ENCODE measurements at regions not wholly inside any gene's neighbourhood (a gene's known extent, or its start where the extent isn't known, plus 50 kb on each side); places are given as distances from the start of the nearest gene placed in this dataset.
"Not testable (repeated sequence)": the region's sequence is repeated elsewhere in the genome, so short reads cannot be mapped to it uniquely, and the experiment has no call there.

DNA sequence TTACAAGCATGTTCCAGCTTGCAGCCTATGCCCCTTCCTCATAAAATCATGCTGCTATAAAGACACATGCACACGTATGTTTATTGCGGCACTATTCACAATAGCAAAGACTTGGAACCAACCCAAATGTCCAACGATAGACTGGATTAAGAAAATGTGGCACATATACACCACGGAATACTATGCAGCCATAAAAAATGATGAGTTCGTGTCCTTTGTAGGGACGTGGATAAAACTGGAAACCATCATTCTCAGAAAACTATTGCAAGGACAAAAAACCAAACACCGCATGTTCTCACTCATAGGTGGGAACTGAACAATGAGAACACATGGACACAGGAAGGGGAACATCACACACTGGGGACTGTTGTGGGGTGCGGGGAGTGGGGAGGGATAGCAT lies 75.3 kb upstream of the ZNF746 start:
- H3K4me1 ChIP-seq (ENCODE audit: control insufficient read depth, insufficient read depth, low read length) = not testable (repeated sequence)

DNA sequence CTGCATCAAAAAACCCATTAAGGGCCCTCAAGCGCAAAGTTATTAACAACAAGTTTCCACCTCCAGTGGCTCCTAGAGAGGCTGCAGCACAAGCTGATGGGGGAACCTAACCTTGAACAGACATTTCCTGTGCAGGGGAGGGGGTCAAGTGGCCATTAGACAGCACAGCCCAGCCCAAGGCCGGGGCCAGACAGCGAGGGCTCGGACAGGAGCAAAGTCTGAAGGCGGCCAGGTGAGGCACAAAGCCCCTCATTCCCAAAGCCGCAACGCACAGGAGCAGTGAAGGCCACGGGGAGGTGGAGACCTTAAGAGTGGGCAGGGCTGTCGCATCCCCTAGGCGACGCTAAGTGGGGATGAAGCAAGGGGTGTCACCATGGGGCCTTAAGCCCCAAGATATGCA lies 73.2 kb upstream of the ZNF746 start:
- Histone ChIP-seq H3K4me1 (ENCODE audit: control insufficient read depth, insufficient read depth, low read length) (peaks cover 11% of the 10 kb centered on the region), H3K36me3 (ENCODE audit: control insufficient read depth, insufficient read depth, low read length) (peaks cover 11% of the 10 kb centered on the region), H3K4me3 (ENCODE audit: low read depth, low read length) (no peak overlapping the region), H3K27ac (ENCODE audit: low read depth, low read length) (no peak overlapping the region), H3K27me3 (ENCODE audit: control insufficient read depth, insufficient read depth, low read length) (no peaks in the 10 kb centered on the region), H3K9me3 (ENCODE audit: control insufficient read depth, insufficient read depth, low read length) (peaks cover 1% of the 10 kb centered on the region)
- 91% methylated on average over 11 of the region's 11 CpGs for WGBS (ENCODE audit: insufficient coverage)
- DNase-seq (ENCODE audit: low read depth in 4 of 6, low spot score in 6 of 6) = no peak

More for the DNA sequence above, 75.3 kb upstream of the ZNF746 start:
- H3K4me3 ChIP-seq (ENCODE audit: low read depth, low read length); H3K27me3 ChIP-seq (ENCODE audit: control insufficient read depth, insufficient read depth, low read length); DNase-seq (ENCODE audit: low read depth in 4 of 6, low spot score in 6 of 6); H3K36me3 ChIP-seq (ENCODE audit: control insufficient read depth, insufficient read depth, low read length); H3K27ac ChIP-seq (ENCODE audit: low read depth, low read length); H3K9me3 ChIP-seq (ENCODE audit: control insufficient read depth, insufficient read depth, low read length): not testable (repeated sequence)
- 94% methylated on average over 2 of the region's 8 CpGs for WGBS (ENCODE audit: insufficient coverage)

DNA sequence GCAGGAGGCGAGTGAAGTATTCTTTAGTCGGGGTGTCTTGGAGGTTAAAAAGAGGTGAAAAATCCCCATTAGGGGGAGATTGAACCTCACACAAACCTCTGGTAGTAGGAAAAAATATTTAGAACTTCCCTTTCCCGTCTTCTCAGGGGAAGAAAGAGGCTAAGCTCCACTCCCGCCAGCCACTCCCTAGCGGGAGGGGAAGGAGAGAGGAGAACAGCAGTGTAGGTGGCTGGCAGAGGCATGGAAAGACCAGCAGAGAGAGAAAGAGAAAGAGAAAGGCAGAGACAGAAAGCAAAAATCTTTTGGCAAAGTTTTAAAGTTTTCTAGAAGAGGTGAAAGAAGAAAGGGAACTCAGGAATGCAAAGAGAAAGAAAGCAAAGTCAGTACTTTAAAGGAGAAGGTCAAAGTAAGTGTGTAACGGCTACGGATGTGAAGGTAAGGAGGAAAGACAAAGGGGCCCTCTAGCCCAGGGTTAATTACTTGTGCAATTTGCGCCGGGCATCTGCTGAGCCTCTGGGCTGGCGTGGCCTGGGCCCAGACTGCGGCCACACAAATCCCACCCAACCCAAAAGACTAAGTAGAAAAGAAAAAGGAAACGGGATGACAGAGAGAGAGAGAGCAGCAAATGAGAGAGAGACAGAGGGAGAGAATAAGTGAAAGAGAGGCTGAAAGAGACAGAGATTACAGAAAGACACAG lies 72.3 kb upstream of the ZNF746 start:
- Histone ChIP-seq H3K4me1 (ENCODE audit: control insufficient read depth, insufficient read depth, low read length) (peaks cover 11% of the 10 kb centered on the region), H3K4me3 (ENCODE audit: low read depth, low read length) (no peak overlapping the region), H3K36me3 (ENCODE audit: control insufficient read depth, insufficient read depth, low read length) (peaks cover 11% of the 10 kb centered on the region), H3K27me3 (ENCODE audit: control insufficient read depth, insufficient read depth, low read length) (no peaks in the 10 kb centered on the region), H3K27ac (ENCODE audit: low read depth, low read length) (no peak overlapping the region), H3K9me3 (ENCODE audit: control insufficient read depth, insufficient read depth, low read length) (peaks cover 1% of the 10 kb centered on the region)
- 100% methylated on average over 2 of the region's 12 CpGs for WGBS (ENCODE audit: insufficient coverage)
- no peak for DNase-seq (ENCODE audit: low read depth in 4 of 6, low spot score in 6 of 6)

DNA sequence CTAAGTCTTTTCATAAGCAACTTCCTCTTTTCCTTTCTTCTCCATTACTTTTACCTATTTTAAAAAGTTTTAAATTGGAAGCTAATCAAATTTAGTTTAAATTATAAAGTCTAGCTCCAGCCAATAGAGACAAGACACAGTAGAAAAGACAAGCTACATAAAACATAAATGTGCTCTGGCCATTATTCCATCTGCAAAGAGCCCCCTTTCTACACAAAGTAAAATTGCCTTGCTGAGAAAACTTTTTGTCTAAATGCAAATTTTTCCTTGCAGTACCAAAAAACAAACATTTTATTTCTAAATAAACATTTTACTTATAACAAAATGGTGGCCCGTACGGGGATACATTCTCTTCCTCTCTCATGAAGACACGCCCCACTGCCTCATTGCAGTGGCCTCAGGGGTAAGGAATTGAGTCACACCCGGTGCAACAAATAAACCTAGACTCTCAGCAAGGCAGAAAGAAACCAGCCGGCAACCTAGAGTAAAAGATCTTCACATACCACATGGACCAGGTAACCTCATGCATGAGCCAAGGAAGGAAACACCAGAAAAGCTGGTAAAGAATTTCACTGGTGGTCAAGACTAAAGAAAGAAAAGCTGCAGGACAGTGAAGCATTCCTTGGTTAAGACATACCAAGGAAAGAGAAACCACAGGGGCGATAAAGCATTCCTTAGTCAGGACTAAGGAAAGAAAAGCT lies 71.6 kb upstream of the ZNF746 start:
- Histone ChIP-seq H3K4me3 (ENCODE audit: low read depth, low read length) (no peak overlapping the region), H3K27ac (ENCODE audit: low read depth, low read length) (no peak overlapping the region), H3K36me3 (ENCODE audit: control insufficient read depth, insufficient read depth, low read length) (peaks cover 11% of the 10 kb centered on the region), H3K9me3 (ENCODE audit: control insufficient read depth, insufficient read depth, low read length) (peaks cover 1% of the 10 kb centered on the region), H3K4me1 (ENCODE audit: control insufficient read depth, insufficient read depth, low read length) (peaks cover 11% of the 10 kb centered on the region), H3K27me3 (ENCODE audit: control insufficient read depth, insufficient read depth, low read length) (no peaks in the 10 kb centered on the region)
- no peak for DNase-seq (ENCODE audit: low read depth in 4 of 6, low spot score in 6 of 6)
- 100% methylated on average over 2 of the region's 6 CpGs for WGBS (ENCODE audit: insufficient coverage)

DNA sequence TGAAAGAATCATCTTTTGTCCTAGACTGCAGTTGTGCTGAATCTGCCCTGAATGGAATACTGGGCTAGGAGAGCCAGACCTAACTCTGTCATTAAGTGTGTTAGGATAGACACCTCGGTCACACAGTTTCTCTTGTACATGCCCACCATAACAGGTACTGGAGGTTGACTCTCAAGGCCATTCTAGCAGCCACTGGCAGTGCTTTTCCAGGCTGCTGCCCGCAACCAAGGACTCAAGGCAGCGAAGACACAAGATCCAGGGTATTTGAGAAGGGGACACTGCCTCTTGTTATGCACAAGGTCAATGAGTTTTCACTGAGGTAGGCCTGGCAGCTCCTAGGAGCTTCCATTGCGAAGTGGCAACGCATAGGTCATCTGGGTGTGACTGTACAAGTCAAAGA lies 70.6 kb upstream of the ZNF746 start:
- H3K36me3 ChIP-seq (ENCODE audit: control insufficient read depth, insufficient read depth, low read length) = peaks cover 11% of the 10 kb centered on the region
- 100% methylated on average over 2 of the region's 5 CpGs for WGBS (ENCODE audit: insufficient coverage)
- peaks cover 1% of the 10 kb centered on the region for H3K9me3 ChIP-seq (ENCODE audit: control insufficient read depth, insufficient read depth, low read length)
- no peak overlapping the region for H3K27ac ChIP-seq (ENCODE audit: low read depth, low read length)
- DNase-seq (ENCODE audit: low read depth in 4 of 6, low spot score in 6 of 6) = no peak
- peaks cover 11% of the 10 kb centered on the region for H3K4me1 ChIP-seq (ENCODE audit: control insufficient read depth, insufficient read depth, low read length)
- H3K4me3 ChIP-seq (ENCODE audit: low read depth, low read length) = no peak overlapping the region
- H3K27me3 ChIP-seq (ENCODE audit: control insufficient read depth, insufficient read depth, low read length) = no peaks in the 10 kb centered on the region

DNA sequence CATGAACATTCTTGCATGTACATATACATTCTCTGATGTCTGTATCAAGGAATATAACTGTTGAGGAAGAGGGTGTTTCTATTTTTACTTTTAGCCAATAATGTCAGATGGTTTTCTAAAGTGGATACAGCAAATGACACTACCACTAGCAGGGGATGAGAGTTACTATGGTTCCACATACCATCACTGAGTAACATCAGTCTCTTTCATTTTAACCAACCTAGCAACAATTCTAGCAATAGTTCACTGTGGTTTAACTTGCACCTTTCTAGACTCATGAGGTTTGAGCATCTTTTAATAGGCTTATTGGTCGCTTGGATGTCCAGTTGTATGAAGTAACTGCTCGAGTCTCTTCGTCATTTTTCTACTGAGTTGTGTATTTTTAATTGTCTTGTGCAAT lies 68.5 kb upstream of the ZNF746 start:
- Histone ChIP-seq H3K4me1 (ENCODE audit: control insufficient read depth, insufficient read depth, low read length) (peaks cover 11% of the 10 kb centered on the region), H3K36me3 (ENCODE audit: control insufficient read depth, insufficient read depth, low read length) (peaks cover 11% of the 10 kb centered on the region), H3K27me3 (ENCODE audit: control insufficient read depth, insufficient read depth, low read length) (no peaks in the 10 kb centered on the region), H3K27ac (ENCODE audit: low read depth, low read length) (no peak overlapping the region), H3K4me3 (ENCODE audit: low read depth, low read length) (no peak overlapping the region), H3K9me3 (ENCODE audit: control insufficient read depth, insufficient read depth, low read length) (peaks cover 1% of the 10 kb centered on the region)
- DNase-seq (ENCODE audit: low read depth in 4 of 6, low spot score in 6 of 6) = no peak
- WGBS (ENCODE audit: insufficient coverage) = no CpG with 5 or more reads among the region's 3 CpGs

DNA sequence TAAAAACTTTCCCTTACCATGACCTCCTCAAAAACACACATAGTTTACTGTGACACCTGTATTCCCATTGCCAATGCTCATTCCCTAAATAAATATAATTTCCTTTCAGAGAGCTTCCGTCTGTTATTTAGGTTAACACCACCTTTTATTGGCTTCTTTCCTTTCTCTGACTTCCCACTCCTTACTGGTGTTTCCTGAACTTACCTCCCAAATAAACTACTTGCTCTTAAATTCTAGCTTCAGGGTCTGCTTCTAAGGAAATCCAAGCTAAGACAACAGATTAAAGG lies 67.4 kb upstream of the ZNF746 start:
- Histone ChIP-seq H3K9me3 (ENCODE audit: control insufficient read depth, insufficient read depth, low read length) (no peaks in the 10 kb centered on the region), H3K27ac (ENCODE audit: low read depth, low read length) (no peak overlapping the region), H3K4me3 (ENCODE audit: low read depth, low read length) (no peak overlapping the region), H3K4me1 (ENCODE audit: control insufficient read depth, insufficient read depth, low read length) (peaks cover 8% of the 10 kb centered on the region), H3K36me3 (ENCODE audit: control insufficient read depth, insufficient read depth, low read length) (peaks cover 12% of the 10 kb centered on the region), H3K27me3 (ENCODE audit: control insufficient read depth, insufficient read depth, low read length) (no peaks in the 10 kb centered on the region)
- 71% methylated on average over 1 of the region's 1 CpG for WGBS (ENCODE audit: insufficient coverage)
- no peak for DNase-seq (ENCODE audit: low read depth in 4 of 6, low spot score in 6 of 6)

DNA sequence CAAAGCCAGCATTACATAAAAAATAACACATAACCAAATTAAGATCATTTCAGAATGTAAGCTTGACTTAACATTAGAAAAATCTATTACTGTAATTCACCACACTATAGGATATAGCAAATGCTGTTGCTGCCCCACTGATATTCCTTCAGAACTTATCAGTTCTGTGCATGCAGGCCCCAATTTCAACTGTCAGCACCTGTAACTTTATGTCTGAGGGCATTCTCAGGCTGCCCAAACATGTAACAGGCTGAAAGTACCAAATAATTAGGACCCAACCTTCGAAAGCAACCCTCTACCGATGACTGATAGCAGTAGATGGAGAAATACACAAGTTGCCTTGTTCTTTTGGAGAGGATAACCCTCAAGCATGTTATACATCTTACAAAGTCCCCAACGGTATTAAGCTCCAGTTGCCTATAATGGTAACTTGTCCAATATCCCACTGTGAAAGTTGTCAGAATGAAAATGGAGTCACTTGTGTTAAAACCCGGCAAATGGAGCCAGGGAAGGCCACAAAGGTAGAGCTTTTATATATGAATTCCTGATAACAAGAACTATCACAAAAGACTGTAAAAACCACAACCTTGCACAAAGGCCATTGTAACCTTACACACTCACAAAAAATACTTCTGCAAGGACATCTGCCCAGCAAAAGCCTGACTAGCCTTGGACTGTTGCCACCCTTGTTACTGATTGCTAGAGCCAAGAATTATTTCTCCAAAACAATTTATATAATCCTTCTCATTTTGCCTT lies 66.9 kb upstream of the ZNF746 start:
- H3K27me3 ChIP-seq (ENCODE audit: control insufficient read depth, insufficient read depth, low read length) = no peaks in the 10 kb centered on the region
- peaks cover 11% of the 10 kb centered on the region for H3K36me3 ChIP-seq (ENCODE audit: control insufficient read depth, insufficient read depth, low read length)
- no peak overlapping the region for H3K4me3 ChIP-seq (ENCODE audit: low read depth, low read length)
- H3K4me1 ChIP-seq (ENCODE audit: control insufficient read depth, insufficient read depth, low read length) = peaks cover 8% of the 10 kb centered on the region
- H3K9me3 ChIP-seq (ENCODE audit: control insufficient read depth, insufficient read depth, low read length) = no peaks in the 10 kb centered on the region
- no peak for DNase-seq (ENCODE audit: low read depth in 4 of 6, low spot score in 6 of 6)
- WGBS (ENCODE audit: insufficient coverage) = no CpG with 5 or more reads among the region's 4 CpGs
- H3K27ac ChIP-seq (ENCODE audit: low read depth, low read length) = no peak overlapping the region

DNA sequence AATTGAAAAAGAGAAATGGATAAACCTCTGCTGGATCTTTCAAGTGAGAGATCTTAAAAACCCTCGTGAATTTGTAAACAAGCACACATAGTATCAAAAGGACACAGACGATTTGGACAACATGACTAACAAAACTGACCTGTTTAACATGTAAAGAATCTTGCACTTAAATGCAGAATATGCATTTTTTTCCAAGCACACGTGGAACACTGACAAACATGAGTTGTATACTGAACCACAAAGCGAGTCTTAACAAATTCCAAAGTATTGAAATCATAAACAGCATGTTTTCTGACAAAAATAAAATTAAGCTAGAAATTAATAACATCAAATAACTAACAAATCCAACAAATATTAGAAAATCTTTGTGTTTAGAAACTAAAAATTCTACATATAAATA lies 65.0 kb upstream of the ZNF746 start:
- H3K27me3 ChIP-seq (ENCODE audit: control insufficient read depth, insufficient read depth, low read length) = no peaks in the 10 kb centered on the region
- H3K27ac ChIP-seq (ENCODE audit: low read depth, low read length) = no peak overlapping the region
- peaks cover 6% of the 10 kb centered on the region for H3K4me1 ChIP-seq (ENCODE audit: control insufficient read depth, insufficient read depth, low read length)
- no peaks in the 10 kb centered on the region for H3K9me3 ChIP-seq (ENCODE audit: control insufficient read depth, insufficient read depth, low read length)
- DNase-seq (ENCODE audit: low read depth in 4 of 6, low spot score in 6 of 6) = no peak
- WGBS (ENCODE audit: insufficient coverage) = 75% methylated on average over 1 of the region's 4 CpGs
- H3K36me3 ChIP-seq (ENCODE audit: control insufficient read depth, insufficient read depth, low read length) = peaks cover 22% of the 10 kb centered on the region
- H3K4me3 ChIP-seq (ENCODE audit: low read depth, low read length) = no peak overlapping the region

DNA sequence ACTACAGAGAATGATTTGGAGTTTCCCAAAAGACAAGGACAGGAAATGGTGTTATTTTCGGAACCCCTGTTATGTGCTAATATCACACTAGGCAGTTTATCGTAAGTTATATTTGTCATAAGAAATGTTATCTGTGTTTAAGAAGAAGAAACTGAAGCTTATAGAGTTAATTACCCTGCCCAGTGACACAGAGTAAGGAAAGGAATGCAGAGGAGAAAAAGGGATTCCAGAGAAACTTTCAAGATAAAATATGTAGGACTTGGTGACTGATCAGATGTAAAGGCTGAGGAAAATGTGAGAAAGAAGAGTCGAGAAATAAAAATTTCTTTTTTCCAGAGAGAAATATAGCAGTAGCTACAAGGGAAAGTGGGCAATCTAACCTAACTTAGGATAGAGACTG lies 63.5 kb upstream of the ZNF746 start:
- H3K4me3 ChIP-seq (ENCODE audit: low read depth, low read length) = no peak overlapping the region
- no peaks in the 10 kb centered on the region for H3K4me1 ChIP-seq (ENCODE audit: control insufficient read depth, insufficient read depth, low read length)
- no peaks in the 10 kb centered on the region for H3K27me3 ChIP-seq (ENCODE audit: control insufficient read depth, insufficient read depth, low read length)
- H3K27ac ChIP-seq (ENCODE audit: low read depth, low read length) = no peak overlapping the region
- no peak for DNase-seq (ENCODE audit: low read depth in 4 of 6, low spot score in 6 of 6)
- no CpG with 5 or more reads among the region's 3 CpGs for WGBS (ENCODE audit: insufficient coverage)
- H3K9me3 ChIP-seq (ENCODE audit: control insufficient read depth, insufficient read depth, low read length) = no peaks in the 10 kb centered on the region
- peaks cover 18% of the 10 kb centered on the region for H3K36me3 ChIP-seq (ENCODE audit: control insufficient read depth, insufficient read depth, low read length)

All from spinal cord (tissue), 9 donors.